Nephron progenitor cell (in vitro differentiated cells): ENCODE measurements at regions not wholly inside any gene's neighbourhood (a gene's known extent, or its start where the extent isn't known, plus 50 kb on each side); places are given as distances from the start of the nearest gene placed in this dataset.

Experiments
- DNase-seq: peaks from one replicate; pipeline ENCODE4 v3.0.0; 2021
- H3K27ac Mint-ChIP-seq: 2 replicates; pipeline ENCODE4 v1.8.0; 2021; ENCODE audit warnings: mild to moderate bottlenecking, moderate library complexity, mixed read lengths
- H3K27me3 Mint-ChIP-seq: 2 replicates; pipeline ENCODE4 v1.8.0; 2021; ENCODE audit warnings: mild to moderate bottlenecking, low read depth, mixed read lengths; ENCODE audit not compliant: poor library complexity
- H3K36me3 Mint-ChIP-seq: 2 replicates; pipeline ENCODE4 v1.8.0; 2021; ENCODE audit warnings: low read depth, mixed read lengths
- H3K4me1 Mint-ChIP-seq: 2 replicates; pipeline ENCODE4 v1.8.0; 2021; ENCODE audit warnings: mixed read lengths
- H3K4me3 Mint-ChIP-seq: 2 replicates; pipeline ENCODE4 v1.8.0; 2021; ENCODE audit warnings: mild to moderate bottlenecking, moderate library complexity, mixed read lengths
- H3K9me3 Mint-ChIP-seq: 2 replicates; pipeline ENCODE4 v1.8.0; 2021; ENCODE audit warnings: mild to moderate bottlenecking, moderate library complexity, mixed read lengths
- CTCF ChIP-seq: fragments of 200-600 bp; sonication (generic); IDR thresholded peaks from 2 replicates; pipeline ENCODE4 v1.5.0; 2021; ENCODE audit warnings: antibody characterized with exemption

GRCh38 chr10:104517946-104518345 lies 123.1 kb upstream of the SORCS3 start:
- H3K27ac Mint-ChIP-seq = no peak overlapping the region
- H3K4me3 Mint-ChIP-seq = no peak overlapping the region
- no peak for DNase-seq
- peaks cover 5% of the 10 kb centered on the region for H3K4me1 Mint-ChIP-seq
- no peak for TF ChIP-seq CTCF
- H3K36me3 Mint-ChIP-seq = no peaks in the 10 kb centered on the region
- no peaks in the 10 kb centered on the region for H3K9me3 Mint-ChIP-seq
- peaks cover 11% of the 10 kb centered on the region for H3K27me3 Mint-ChIP-seq

GRCh38 chr10:104518891-104519290 lies 122.2 kb upstream of the SORCS3 start:
- Mint-ChIP-seq H3K36me3 (no peaks in the 10 kb centered on the region), H3K4me3 (no peak overlapping the region), H3K27me3 (peaks cover 15% of the 10 kb centered on the region), H3K9me3 (no peaks in the 10 kb centered on the region), H3K27ac (no peak overlapping the region), H3K4me1 (peaks cover 5% of the 10 kb centered on the region)
- TF ChIP-seq CTCF = no peak
- DNase-seq = no peak

GRCh38 chr10:104520653-104521052 lies 120.4 kb upstream of the SORCS3 start:
- no peak for DNase-seq
- H3K36me3 Mint-ChIP-seq = no peaks in the 10 kb centered on the region
- TF ChIP-seq CTCF = no peak
- peaks cover 2% of the 10 kb centered on the region for H3K4me1 Mint-ChIP-seq
- no peak overlapping the region for H3K4me3 Mint-ChIP-seq
- H3K27ac Mint-ChIP-seq = no peak overlapping the region
- H3K9me3 Mint-ChIP-seq = no peaks in the 10 kb centered on the region
- H3K27me3 Mint-ChIP-seq = peaks cover 15% of the 10 kb centered on the region

GRCh38 chr10:104521901-104522694 lies 119.0 kb upstream of the SORCS3 start:
- Mint-ChIP-seq H3K4me1 (no peaks in the 10 kb centered on the region), H3K4me3 (no peak overlapping the region), H3K9me3 (no peaks in the 10 kb centered on the region), H3K27ac (no peak overlapping the region), H3K27me3 (peaks cover 15% of the 10 kb centered on the region), H3K36me3 (no peaks in the 10 kb centered on the region)
- TF ChIP-seq CTCF = no peak
- no peak for DNase-seq

- Mint-ChIP-seq H3K4me1 (no peaks in the 10 kb centered on the region), H3K36me3 (no peaks in the 10 kb centered on the region), H3K27ac (no peak overlapping the region), H3K4me3 (no peak overlapping the region), H3K9me3 (no peaks in the 10 kb centered on the region), H3K27me3 (peaks cover 17% of the 10 kb centered on the region)
- no peak for DNase-seq
- TF ChIP-seq CTCF = no peak
Measured at GRCh38 chr10:104526188-104526587, 114.9 kb upstream of the SORCS3 start.

- H3K27ac Mint-ChIP-seq = no peak overlapping the region
- no peak for TF ChIP-seq CTCF
- no peaks in the 10 kb centered on the region for H3K4me1 Mint-ChIP-seq
- no peak for DNase-seq
- H3K9me3 Mint-ChIP-seq = no peaks in the 10 kb centered on the region
- H3K4me3 Mint-ChIP-seq = no peak overlapping the region
- H3K36me3 Mint-ChIP-seq = no peaks in the 10 kb centered on the region
- H3K27me3 Mint-ChIP-seq = peaks cover 16% of the 10 kb centered on the region
Measured at GRCh38 chr10:104527013-104527412, 114.1 kb upstream of the SORCS3 start.
